LNCAP (cell line): ENCODE measurements at regions not wholly inside any gene's neighbourhood (a gene's known extent, or its start where the extent isn't known, plus 50 kb on each side); places are given as distances from the start of the nearest gene placed in this dataset.

Experiments
- CTCF ChIP-seq: fragments of 450-650 bp; IDR thresholded peaks from 2 replicates; pipeline ENCODE4 v1.5.1; 2017; ENCODE audit warnings: mild to moderate bottlenecking

DNA sequence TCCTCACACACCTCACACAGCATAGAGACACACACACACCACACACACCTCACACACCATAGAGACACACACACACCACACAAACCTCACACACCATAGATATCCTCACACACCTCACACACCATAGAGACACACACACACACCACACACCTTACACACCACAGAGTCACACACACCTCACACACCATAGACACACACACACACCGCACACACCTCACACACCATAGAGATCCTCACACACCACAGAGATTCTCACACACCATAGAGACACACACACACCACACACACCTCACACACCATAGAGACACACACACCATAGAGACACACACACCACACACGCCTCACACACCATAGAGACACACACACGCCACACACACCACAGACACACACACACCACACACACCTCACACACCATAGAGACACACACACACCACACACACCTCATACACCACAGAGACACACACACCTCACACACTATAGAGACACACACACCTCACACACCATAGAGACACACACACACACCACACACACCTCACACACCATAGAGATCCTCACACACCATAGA is 270.6 kb downstream of the CYRIA start:
- TF ChIP-seq CTCF = no peak

GRCh38 chr2:16394072-16394985 is 271.3 kb downstream of the CYRIA start:
- no peak for TF ChIP-seq CTCF

GRCh38 chr2:16393500-16394071 is 272.0 kb downstream of the CYRIA start:
- no peak for TF ChIP-seq CTCF

DNA sequence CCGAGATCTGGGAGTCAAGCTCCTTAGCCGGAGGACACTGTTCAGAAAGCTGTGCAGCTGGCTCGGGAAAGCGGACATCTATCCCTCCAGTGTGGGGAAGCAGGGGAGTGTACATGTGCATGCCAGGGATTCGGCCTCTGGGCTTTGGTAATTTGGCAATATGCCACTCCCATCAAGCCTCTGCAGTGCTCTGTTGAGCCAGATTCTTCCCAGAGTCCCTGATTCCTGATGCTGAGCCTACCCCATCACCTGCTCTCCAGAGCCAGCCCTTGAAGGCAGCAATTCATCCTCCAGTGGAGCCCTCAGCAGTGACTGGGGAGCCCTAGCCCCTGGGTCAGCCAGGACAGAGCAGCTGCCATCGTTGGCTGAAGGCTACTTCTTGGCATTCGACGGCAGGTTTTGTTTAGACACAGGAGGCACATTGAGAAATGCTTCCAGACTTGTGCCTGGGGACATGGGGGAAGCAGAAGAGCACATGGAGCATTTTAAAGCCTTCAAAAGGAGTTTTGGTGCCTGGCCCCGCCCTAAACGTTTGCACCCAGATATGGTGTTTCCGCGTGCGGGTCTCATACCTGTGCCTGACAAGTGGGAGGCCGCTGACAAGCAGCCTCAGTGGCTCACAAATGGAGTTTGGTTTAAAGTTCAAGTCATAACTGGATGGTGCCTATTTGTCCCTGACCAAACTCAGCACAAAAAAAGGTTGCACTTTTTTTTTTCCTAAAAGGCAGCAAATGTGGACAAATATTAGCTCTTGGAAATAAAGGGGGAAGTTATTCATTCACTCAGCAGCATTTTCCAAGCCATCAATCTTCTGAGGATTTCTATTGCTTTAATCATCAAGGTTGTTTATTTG is 272.8 kb downstream of the CYRIA start:
- TF ChIP-seq CTCF = no peak

- no peak for TF ChIP-seq CTCF
These were observed 273.6 kb downstream of the CYRIA start for GRCh38 chr2:16391986-16392385.

DNA sequence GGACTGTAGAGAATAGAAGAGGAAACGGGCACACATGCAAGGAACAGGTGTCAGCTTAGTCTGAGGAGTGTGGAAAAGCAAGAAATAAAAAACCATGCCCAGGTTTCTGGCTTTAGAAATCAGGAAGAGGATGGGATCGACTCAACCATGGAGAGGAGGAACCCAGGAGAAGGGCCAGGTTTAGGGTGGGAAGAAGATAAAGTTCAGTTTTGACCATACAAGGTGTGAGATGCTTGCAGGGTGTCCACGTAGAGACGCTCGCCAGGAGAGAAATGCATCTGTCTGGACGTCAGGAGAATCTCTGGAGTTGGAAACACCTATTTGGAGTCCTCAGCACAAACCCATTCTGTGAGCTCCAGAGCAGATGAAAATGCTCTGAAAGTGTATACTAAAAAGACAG is 275.1 kb downstream of the CYRIA start:
- TF ChIP-seq CTCF = no peak

- no peak for TF ChIP-seq CTCF
These were observed 276.0 kb downstream of the CYRIA start for GRCh38 chr2:16389611-16390010.
